HG03342 (cell line): ENCODE measurements at regions not wholly inside any gene's neighbourhood (a gene's known extent, or its start where the extent isn't known, plus 50 kb on each side); places are given as distances from the start of the nearest gene placed in this dataset.

Source experiments
- ATAC-seq: cut with Tn5 transposase; IDR thresholded peaks from one replicate; pipeline ENCODE4 v1.9.1; 2021; ENCODE audit warnings: mild to moderate bottlenecking, moderate library complexity; ENCODE audit not compliant: unreplicated experiment

DNA sequence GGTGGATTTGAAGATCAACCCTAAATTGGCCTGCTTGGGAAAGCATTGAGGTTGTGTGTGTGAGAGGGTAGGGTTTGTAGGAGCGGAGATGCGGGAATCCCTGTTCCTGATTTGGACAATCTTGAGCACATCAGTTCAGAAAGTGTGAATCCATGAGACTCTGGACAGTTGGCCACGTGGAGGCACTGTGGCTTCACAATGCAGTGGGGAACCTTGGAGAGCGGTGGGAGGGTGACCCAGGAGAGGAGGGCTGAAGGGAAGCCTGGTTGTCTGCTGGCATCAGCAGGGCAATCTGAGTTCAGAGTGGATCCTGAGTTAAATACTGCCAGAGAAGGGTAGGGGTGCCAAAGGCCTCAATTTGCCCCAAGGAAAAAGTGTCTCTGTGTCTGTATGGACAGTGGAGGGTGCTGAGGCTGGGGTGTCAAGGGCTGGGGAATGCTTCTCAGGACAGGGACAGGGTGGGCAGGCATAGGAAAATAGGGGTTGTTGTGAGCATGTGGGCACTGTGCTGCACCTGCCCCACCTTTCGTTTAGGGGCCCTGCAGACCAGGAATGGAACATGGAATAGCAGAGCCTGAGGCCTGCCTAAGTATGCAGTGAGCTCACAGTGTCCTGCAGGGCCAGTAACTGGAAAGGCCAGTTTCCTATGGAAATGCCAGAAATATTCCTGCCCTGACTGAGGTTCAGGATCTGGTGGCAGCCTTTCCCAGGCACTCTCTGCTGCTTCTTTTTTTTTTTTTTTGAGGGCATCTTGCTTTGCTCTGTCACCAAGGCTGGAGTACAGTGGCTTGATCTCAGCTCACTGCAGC lies 162.9 kb upstream of the PRSS58 start:
- ATAC-seq = no peak

DNA sequence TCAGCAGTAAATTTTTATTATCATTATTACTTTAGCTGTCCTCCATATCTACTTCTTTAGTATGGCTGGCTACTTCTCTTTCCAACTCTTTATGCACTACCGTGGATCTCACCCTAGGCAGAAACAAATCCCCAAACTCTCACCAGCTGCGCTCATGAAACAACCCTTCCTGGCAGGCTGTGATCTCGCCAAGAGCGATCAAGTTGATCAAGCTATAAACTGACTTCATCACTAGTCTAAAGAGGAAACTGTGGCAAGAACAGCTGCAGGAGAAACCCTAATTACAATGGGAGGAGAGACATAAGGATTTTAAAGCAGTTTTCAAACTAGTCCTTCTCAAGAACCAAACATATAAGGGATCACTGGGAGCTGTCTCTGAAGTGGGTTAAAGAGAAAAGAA lies 160.5 kb upstream of the PRSS58 start:
- no peak for ATAC-seq

DNA sequence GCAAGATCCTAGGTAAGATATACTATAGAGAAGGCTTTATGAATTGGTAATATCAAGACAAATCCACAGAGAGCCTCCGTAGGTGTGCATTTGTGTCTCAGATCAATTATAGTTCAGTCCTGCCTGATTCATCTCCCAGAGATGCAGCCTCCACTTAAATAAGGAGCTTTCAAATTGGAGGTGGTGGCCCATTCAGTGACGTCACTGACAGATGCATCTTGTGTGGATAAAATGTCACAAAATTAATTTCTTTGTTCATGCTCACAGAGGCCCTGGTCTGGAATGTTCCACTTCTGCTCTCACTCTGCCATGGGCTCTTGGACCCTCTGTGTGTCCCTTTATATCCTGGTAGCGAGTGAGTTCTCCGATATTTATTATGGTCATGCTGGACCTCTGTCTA lies 157.1 kb upstream of the PRSS58 start:
- no peak for ATAC-seq

DNA sequence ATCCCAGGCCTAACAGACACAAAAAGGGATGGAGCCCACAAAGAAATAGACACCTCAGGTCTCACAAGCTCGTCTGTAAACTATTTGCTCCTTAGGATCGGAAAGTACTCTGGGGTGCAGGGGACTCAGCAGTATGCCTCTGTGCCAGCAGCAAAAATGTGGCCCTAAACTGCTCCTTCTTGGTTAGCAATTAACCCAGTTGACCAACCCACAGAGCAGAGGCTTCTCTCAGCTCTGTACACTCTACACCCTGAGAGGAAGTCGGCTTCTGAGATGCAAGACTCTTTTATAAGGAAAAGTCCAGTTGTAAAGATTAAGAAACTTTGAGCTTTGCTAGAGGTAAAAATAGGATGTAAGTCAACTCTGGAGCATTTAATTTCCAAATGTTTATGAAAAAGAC lies 156.3 kb upstream of the PRSS58 start:
- ATAC-seq = peak; percentile 51

GRCh38 chr7:142413280-142414000 lies 155.6 kb upstream of the PRSS58 start:
- no peak for ATAC-seq

GRCh38 chr7:142412551-142413193 lies 154.8 kb upstream of the PRSS58 start:
- peak; percentile 94 for ATAC-seq

DNA sequence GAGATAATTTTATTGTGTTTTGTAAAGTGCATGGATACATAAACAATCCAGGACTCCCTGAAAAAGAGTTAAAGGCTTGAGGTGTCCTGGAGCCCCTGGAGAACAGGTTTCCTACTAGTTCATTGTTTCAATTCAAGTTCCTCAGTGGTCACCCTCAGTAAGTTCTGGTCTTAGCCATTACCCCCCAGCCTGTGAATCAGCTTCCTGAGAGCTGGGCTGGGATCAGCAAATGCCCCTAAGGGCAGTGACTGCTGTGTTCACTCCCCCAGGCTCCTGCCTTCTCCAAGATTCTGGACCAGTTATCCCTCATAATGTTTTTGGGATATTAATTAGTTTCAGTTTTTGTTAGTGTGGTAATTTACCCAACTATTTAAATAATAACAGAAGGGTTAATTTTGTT lies 151.6 kb upstream of the PRSS58 start:
- no peak for ATAC-seq

- no peak for ATAC-seq
These were observed 150.9 kb upstream of the PRSS58 start for GRCh38 chr7:142408794-142409193.

- ATAC-seq = no peak
These were observed 150.2 kb upstream of the PRSS58 start for GRCh38 chr7:142407939-142408570.

- no peak for ATAC-seq
These were observed 147.4 kb upstream of the PRSS58 start for GRCh38 chr7:142405122-142405765.

DNA sequence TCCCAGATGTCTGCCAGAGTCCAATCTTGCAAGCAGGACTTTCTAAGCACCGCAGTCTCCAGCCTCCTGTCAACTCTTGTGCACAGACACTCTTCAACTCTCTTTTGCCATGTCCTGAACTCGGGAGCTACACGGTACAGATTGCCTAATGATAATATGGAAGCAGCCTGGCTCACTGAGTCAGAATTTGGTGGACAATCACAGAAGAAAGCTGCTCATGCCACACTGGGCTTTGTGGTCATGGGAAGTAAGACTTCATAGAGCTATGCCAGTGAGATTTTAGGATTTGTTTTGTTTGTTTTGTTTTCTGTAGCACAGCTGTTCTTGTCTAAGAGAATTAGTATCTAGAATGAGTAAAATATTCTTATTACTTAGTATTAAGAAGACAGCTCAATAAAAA lies 144.1 kb upstream of the PRSS58 start:
- no peak for ATAC-seq

- no peak for ATAC-seq
These were observed 142.2 kb upstream of the PRSS58 start for GRCh38 chr7:142400042-142400533.

DNA sequence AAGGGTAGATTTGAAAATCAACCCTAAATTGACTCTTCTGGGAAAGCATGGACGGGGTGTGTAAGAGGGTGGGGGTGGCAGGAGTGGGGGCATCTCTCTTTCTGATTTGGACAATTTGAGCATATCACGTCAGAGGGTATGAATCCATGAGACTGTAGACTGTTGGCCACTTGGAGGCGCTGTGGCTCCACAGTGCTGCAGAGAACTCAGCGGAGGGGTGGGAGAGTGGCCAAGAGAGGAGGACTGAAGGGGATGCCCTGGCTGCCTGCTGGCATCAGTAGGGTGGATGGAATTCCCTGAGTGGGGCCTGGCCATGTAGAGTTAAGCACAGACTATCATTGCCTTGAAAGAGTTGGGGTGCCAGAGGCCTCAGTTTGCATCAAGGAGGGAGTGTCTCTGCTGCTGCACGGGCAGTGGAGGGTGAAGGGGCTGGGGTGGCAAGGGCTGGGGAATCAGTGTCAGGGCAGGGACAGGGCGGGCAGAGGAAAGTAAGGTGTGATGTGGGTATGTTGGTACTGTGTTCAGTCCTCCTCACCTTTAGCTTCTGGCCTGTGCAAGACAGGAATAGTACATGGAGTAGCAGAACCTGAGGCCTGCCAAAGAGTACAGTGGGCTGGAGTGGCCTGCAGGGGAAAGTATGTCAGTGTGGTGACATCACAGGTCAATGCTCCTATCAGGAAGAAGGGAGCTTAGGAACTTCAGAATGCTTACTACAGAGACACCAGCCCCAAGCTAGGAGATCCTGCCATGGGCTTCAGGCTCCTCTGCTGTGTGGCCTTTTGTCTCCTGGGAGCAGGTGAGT lies 133.5 kb upstream of the PRSS58 start:
- ATAC-seq = peak; percentile 63

DNA sequence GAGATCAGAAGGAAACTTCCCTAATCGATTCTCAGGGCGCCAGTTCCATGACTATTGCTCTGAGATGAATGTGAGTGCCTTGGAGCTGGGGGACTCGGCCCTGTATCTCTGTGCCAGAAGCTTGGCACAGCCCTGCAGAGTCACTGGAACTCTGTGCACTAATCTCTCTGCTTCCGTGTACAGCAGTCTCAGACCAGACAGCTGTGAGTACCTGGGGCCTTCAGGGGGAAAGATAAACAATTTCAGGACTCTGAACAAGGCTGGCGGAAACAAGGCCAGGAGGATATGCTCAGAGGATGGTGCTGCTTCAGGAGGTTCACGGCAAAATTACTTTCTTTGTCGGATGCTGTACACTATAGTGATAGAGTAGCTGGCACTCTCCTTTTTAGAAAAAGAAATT lies 131.7 kb upstream of the PRSS58 start:
- no peak for ATAC-seq

DNA sequence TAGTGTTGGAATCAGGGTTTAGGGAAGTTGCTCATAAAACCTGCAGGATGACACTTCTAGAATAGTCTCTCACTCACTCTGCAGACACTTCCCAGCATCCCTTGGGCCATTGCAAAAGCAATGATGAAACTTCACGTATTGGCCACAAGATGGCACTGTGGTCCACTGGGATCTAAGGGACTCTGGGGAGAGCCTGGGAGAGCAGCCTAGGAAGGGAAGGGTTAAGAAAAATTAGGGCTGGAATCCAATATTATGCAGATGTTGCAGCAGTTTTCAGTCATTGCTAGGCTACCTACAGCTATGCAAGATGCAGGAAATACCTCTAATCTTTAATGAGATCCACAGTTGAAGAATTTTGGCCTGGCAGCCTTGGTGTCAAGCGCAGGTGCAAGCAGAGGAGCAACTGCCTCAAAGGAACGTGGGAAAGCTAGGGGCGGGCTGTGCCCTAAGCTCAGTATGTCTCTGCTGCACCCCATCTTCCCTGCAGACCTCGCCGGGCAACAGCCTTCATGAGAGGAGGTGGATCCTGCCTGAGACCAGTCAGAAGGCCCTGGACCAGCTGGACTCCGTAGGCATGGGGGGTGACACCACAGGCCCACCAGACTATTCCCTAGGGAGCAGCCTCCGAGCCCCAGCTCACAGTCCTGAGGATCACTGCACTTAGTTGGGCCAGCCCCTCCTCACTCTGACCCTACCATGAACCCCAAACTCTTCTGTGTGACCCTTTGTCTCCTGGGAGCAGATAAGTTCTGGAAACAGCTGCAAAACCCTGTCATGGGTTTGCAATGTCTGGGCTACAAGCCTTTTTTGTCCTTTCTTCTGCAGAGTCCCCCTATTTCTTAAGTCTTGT lies 127.9 kb upstream of the PRSS58 start:
- peak; percentile 75 for ATAC-seq

GRCh38 chr7:142384493-142384922 lies 126.7 kb upstream of the PRSS58 start:
- ATAC-seq = peak; percentile 30

DNA sequence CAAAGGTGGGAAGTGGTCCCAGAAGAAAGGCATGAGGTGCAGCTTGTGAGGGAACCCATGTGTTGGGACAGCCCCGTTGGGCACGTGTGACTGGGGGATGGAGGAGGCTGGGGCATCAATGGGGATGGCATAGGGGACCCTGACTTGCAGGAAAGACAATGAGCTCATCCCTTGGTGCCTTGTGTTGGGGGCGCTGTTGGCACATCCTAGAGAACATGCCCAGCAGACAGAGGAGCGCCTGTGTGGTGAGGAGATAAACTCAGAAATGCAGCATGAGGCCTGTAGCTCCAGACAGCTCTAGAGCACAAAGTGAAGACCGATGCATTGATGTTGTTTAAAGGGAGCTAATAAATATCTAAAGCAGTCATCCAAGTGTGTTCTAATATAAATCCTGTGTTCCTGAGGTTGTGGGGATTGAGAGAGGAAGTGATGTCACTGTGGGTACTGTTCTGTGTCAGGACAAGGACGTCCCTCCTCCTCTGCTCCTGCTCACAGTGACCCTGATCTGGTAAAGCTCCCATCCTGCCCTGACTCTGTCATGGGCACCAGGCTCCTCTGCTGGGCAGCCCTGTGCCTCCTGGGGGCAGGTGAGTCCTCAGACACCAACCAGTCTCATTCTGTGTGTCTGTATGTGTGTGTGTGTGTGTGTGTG lies 126.1 kb upstream of the PRSS58 start:
- peak; percentile 21 for ATAC-seq

- no peak for ATAC-seq
These were observed 124.0 kb upstream of the PRSS58 start for GRCh38 chr7:142381727-142382390.
